GM19238 (cell line): ENCODE measurements at regions not wholly inside any gene's neighbourhood (a gene's known extent, or its start where the extent isn't known, plus 50 kb on each side); places are given as distances from the start of the nearest gene placed in this dataset.

Experiments used
- DNase-seq: peaks from one replicate; pipeline ENCODE4 v3.0.0; 2011; ENCODE audit warnings: low spot score; ENCODE audit not compliant: insufficient read length

- DNase-seq = no peak
Measured at GRCh38 chr15:89421219-89421618, 75.2 kb downstream of the RHCG start.

DNA sequence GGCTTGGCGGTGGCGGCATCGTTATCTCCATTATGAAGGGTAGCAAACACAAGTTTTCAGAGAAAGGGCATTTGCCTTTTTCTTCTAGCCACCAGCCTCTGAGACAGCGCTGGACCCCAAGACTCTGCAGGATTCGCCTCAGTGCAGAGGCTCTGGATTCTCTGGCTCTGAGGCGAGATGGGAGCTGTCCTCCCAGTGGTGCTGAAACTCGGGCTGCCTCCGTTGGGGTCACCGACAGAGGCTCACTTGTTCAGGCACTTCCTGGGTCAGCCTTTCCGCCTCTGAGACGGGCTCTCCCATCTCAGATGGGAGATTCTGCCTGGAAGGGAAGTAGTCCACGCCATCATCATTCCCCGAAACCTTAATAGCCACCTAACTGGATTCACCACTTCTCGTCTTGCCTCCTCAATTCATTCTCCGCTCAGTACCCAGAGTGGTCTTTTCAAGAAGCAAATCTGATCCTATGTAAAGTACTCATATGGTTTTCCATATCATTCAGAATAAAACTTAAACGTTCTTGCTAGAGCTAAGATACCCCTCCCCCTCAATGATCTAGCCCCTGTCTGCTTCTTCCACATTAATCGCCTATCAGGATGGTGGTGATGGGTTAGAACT lies 76.9 kb downstream of the RHCG start:
- DNase-seq = no peak

- DNase-seq = no peak
Measured at GRCh38 chr15:89417206-89417725, 79.1 kb downstream of the RHCG start.

- peak; percentile 81 for DNase-seq
Measured at GRCh38 chr15:89416339-89417183, 79.8 kb downstream of the RHCG start.

GRCh38 chr15:89414571-89414970 lies 79.9 kb upstream of the POLG start:
- DNase-seq = no peak

- no peak for DNase-seq
Measured at GRCh38 chr15:89413877-89414276, 79.3 kb upstream of the POLG start.

DNA sequence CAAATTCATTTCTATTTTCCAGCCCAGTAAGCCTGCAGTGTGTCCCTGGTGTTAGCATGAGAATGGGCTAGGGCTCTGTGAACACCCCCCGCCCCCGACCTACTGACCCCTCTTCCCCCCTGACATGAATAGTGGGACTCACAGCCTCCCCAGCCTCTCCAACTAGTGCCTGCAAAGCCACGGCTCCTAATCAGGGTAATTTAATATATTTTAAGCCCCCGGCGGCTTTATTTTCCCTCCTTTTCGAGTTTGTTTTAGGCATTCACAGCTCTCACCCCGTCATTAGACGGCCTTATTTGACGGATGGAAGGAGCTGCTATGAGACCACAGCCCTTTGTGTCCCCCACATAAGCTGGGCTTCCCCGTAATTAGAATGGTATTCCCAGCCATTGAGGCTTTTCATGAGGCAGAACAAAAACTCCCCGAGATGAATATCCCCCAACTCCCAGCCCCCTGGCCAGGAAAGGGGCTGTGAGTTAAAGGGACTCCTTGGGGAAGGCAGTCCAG lies 78.3 kb upstream of the POLG start:
- no peak for DNase-seq

DNA sequence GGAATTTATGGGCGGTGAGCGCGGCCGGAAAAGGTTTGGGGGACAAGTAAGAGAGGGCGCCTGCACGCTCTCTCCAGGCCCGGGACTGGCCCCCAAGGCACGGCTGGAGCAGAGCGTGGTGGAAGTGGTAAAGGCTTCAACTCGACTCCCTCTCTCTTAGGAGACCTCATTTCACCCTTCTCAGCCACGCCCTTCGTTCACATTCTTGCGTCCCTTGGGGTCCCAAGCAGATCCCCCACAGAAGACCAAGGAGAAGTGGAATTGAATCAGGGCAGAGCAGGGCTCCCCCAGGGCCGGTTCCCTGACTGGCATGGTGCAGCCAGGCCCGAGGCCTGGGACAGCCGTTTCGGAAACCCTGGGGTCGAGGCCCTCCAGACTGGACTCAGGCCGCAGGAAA lies 75.4 kb upstream of the POLG start:
- no peak for DNase-seq

DNA sequence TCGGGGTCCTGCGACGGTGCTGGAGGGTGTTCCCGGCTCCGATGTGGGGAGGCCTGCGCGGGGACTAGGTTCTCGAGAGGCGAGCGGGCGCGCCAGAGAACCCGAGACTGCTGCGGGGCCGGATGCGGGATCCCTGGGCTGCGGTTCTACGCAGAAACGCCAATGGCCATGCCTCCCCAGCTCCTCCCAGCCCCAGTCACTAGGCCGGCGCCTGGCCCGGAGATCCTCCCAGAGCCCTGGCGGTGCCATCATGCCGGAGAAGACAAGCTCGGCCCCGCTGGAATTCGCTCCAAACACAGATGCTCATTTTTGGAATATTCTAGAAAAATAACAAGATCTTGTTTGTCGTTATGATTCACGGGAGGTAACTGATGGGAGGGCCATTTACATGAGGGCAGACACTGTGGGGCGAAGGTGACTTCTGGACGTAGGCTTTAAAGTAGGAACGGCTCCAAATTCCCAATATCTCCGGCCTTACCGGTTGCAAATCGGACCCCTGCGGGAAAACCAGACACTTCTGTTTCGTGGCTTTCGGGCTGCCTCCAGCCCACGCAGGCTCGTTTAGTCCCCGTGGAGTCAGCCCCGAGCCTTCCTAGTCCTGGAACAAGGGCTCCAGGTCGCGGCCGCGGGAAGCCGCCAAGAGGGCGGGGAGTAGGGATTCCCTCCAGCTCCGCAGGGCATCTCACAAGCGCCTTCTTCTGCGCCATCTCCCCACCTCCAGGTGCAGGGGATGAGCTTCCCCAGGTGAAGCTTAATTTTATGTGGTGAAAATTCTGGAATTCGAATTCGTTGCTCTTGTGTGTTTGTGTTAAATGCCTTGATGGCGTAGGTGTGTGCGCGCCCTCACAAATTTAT lies 74.8 kb upstream of the POLG start:
- no peak for DNase-seq

DNA sequence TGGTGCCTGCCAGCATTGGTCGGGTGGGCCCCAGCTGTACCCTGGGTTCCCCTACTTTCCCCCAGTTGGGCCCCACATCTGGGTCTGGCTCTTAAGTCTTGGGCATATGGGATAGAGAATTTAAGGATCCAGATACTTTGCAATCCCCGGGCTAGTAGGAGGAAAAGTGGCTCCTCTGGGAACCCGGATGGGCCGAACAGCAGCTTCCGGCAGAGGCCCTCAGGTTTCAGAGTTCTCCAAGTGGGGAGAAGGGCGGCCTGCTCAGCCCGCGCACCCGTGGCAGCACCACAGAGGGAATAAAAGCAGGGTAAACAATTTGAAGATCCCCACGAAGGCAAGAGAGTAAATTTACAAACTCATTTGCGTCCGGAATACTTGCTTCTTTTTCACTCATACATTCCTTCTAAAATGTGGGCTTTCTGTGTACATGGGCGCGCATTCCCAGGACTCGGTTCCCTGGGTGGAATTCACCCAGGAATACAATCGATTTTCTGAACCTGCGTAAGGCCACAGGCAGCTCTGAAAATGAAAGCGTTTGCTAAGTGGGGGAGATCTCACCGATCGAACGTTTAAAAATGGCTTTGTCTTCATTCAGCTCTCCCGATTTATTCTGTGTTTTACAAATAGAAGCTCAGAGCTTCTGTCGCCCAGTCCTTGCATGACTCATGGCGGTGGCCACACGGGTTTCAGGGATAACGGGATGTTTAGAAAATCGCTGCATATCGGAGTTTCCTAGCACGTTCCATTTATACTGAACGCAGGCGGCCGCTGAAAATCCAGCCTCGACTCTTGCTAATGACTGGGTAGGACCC lies 74.0 kb upstream of the POLG start:
- no peak for DNase-seq

DNA sequence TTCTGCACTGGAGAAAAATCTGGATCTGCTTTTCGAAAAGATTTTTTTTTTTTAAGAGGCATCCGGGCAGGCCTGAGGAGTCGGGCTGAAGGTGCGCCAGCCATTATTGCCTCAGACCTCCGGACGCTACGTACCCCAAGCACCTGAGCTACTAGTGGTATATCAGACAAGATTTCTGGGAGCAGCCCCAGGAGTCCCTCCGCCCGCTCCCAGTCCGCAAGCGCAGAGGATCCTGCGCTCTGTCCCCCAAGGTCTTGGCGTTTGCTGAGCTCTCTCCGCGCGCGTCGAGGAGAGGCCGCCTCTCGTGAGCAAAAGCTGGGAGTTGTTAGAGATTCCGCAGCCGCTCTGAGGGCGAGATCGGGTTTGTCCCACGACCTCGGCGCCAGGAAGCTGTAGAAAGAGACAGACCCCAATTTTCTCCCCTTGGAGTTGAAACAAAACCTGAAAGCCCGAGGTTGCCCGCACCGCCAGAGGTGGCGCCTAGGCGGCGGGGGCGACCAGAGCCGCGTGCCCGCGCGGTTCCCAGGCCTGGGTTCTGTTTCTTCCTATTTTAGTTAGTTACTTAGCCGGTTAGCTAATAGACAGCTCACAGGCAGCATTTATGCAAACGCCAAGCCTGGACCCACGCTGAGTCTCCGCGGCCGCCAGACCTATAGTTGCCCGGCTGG lies 72.5 kb upstream of the POLG start:
- DNase-seq = no peak

GRCh38 chr15:89406218-89406939 lies 71.8 kb upstream of the POLG start:
- no peak for DNase-seq

- no peak for DNase-seq
Measured at GRCh38 chr15:89405494-89405893, 70.9 kb upstream of the POLG start.

DNA sequence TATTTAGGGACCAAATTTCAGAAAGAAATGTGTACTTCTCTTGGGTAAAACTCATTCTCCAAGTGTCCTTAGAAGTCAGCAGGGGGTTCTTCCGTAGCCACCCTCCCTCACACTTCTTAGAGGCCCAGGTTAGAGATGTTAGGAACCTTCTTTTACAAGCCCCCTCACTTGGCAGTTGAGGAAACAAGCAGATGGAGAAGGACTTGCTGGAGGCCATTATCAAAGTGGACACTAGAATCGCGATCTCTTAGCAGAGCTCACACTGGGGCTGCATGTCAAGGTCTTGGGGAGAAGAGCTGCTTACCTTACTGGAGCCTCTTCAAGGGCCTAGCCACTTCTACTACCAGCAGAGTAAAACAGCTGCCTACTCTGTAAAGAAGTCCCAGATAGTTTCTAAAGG lies 69.4 kb upstream of the POLG start:
- no peak for DNase-seq

GRCh38 chr15:89402518-89402805 lies 67.8 kb upstream of the POLG start:
- DNase-seq = no peak

- DNase-seq = no peak
Measured at GRCh38 chr15:89401631-89402517, 67.2 kb upstream of the POLG start.

GRCh38 chr15:89400782-89401545 lies 66.3 kb upstream of the POLG start:
- DNase-seq = no peak

GRCh38 chr15:89400116-89400781 lies 65.6 kb upstream of the POLG start:
- DNase-seq = no peak
